ENCODE measurements at regions not wholly inside any gene's neighbourhood (a gene's known extent, or its start where the extent isn't known, plus 50 kb on each side); places are given as distances from the start of the nearest gene placed in this dataset.

- TF ChIP-seq CTCF (IDR thresholded peaks at IDR 0.05) = no peak
- TF ChIP-seq POLR2AphosphoS5 (IDR thresholded peaks at IDR 0.05) = no peak
- no peak for TF ChIP-seq POLR2A (IDR thresholded peaks at IDR 0.05)
Observed at GRCh38 chr6:156713548-156713947, 63.6 kb upstream of the ARID1B start.

All from upper lobe of left lung (tissue), 4 donors.